Hematopoietic multipotent progenitor cell treated with erythropoietin and hydrocortisone succinate and interleukin-3 and kit ligand, for 17 days (in vitro differentiated cells): ENCODE measurements at regions not wholly inside any gene's neighbourhood (a gene's known extent, or its start where the extent isn't known, plus 50 kb on each side); places are given as distances from the start of the nearest gene placed in this dataset.
A peak's percentile ranks its signal among the peaks of the same experiment; 100 is the strongest.

ENCODE experiments used
- DNase-seq: peaks from one replicate; pipeline ENCODE4 v3.0.0-alpha.2; 2015; ENCODE audit warnings: low spot score

DNA sequence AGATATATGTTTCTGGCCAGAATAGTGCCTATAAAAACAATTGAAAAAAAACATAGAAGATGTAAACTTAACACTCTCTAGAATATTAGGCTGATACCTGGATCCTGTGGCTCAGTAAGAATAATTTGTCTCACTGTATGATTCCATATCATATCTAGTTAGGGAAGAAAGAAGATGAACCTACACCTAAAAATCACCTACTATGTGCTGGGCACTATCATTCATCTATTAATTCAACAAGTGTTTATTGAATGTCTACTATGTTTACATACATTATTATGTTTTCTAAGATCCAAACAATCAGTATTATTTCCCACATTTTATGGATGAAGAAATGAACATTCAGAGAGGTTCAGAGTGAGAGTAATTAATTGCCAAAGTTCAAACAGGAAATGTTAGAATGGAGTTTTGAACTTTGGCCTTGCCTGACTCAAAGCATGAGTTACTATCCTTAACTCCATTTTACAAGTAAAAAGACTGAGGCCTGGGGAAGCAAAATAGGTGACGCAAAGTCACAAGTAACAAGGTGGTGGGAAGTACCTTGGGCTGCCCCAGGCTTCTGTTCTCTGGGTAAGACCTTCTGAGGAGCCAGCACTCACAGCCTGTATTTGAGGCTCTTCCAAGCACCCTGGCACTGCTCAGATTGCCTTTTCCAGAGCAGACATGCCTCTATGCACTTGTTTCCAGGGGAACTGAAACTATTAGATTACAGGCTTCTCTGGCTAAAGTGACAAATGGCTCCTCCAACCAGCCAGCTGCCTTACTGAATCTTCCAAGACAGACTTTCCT is 111.1 kb upstream of the ACSL4 start:
- no peak for DNase-seq

- DNase-seq: no peak
These were observed 111.9 kb upstream of the ACSL4 start for GRCh38 chrX:109844986-109845385.

DNA sequence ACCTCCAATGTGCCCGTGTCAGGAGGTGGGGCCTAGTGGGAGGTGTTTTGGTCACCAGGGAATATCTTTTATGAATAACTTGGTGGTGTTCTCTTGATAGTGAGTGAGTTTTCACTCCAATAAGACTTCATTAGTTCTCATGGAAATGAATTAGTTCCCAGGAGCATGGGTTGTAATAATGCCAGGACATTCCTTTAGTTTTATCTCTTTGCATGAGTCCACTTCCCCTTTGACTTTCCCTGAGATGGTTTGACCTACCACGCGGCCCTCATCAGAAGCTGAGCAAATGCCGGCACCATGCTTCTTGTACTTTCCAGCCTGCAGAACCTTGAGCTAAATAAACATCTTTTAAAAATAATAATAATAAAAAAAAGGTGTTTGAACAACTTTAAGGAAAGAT is 112.9 kb upstream of the ACSL4 start:
- no peak for DNase-seq

GRCh38 chrX:109847257-109848187 is 114.5 kb upstream of the ACSL4 start:
- DNase-seq: no peak

GRCh38 chrX:109848461-109849050 is 115.5 kb upstream of the ACSL4 start:
- no peak for DNase-seq

DNA sequence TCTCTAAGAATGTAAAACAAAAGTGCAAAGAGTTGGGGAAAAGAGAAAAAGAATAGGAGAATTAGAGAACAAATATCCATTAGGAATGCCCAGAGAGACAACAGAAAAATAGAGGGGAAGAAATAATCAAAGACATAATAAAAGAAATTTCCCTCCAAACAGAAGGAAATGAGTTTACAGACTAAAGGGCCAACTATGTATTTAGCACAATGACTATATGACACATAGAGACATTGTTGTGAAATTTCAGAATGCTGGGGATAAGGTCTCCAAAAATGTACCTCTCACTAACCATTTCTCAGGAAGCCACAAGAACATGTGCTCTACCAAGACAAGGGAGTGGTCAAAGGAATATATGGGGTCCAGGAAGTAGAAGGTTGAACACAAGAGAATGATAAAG is 121.0 kb upstream of the ACSL4 start:
- no peak for DNase-seq

- no peak for DNase-seq
These were observed 122.4 kb upstream of the ACSL4 start for GRCh38 chrX:109855501-109855900.

- DNase-seq: peak; percentile 60
These were observed 123.9 kb upstream of the ACSL4 start for GRCh38 chrX:109856974-109857373.

- DNase-seq: no peak
These were observed 124.6 kb upstream of the ACSL4 start for GRCh38 chrX:109857584-109858228.

DNA sequence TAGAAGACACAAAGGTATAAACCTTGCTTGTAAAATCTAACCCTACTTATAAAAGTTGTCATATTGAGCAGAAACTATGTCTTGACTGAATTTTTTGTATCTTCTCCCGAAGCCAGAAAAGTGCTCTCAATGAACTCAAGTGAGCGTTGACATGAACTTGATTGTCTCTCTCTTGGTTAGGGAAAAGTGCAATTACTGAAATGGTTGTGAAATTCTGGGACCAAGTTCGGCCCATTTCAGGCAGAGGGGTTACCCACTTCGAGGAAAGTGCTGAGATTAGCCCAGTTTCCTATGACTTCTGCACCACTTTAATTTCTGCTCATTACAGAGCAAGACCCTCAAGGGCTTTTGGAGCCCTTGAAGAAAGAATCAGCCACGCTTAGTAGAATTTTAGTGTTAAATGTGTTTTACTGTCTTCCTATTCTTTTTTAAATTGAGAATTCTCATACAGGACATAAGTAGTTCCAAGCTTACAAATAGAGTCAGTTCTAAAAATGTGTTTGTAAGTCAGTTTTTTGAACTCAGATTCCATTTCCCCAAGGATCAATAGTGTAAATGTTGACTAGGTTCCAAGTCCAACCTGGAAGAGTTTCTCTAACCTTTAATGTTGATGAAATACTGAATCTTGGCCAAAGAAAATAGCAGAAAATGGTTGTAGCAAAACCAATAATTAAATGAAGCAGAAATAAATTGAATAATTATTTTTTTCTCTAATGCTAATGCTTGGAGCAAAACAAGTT is 125.7 kb upstream of the ACSL4 start:
- no peak for DNase-seq

DNA sequence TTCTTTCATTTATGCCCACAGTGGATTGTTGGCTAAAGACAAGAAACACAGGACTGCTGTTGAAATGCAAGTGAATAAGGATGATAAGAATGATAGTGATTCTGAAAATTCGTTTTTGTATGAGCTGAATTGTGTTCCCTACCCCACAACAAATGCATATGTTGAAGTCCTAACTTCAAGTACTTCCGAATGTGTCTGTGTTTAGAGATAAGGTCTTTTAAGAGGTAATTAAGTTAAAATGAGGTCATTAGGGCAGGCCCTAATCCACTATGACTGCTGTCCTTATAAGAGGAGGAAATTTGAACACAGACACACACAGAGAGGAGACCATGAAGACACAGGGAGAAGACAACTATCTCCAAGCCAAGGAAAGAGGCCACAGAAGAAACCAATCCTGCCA is 126.6 kb upstream of the ACSL4 start:
- peak; percentile 26 for DNase-seq

DNA sequence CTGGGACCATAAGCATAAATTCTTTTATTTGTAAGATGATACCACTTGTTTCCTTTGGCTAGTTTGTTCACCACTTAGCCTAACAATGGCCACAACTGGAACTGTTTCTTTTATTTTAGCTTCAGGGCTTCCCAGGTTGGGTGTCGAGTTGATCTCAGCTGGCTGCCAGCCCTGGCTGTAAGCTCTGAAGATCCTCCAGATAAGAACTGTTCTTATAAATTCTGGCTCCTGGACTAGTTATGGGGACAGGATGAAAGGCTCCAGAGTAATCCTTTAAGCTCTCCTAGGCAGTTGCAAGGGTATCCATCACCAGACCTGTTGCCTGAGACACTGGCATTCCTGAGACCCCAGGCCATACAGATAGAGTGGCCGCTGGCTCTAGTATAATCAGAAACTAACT is 129.4 kb upstream of the ACSL4 start:
- no peak for DNase-seq

GRCh38 chrX:109863811-109864210 is 130.8 kb upstream of the ACSL4 start:
- DNase-seq: no peak

DNA sequence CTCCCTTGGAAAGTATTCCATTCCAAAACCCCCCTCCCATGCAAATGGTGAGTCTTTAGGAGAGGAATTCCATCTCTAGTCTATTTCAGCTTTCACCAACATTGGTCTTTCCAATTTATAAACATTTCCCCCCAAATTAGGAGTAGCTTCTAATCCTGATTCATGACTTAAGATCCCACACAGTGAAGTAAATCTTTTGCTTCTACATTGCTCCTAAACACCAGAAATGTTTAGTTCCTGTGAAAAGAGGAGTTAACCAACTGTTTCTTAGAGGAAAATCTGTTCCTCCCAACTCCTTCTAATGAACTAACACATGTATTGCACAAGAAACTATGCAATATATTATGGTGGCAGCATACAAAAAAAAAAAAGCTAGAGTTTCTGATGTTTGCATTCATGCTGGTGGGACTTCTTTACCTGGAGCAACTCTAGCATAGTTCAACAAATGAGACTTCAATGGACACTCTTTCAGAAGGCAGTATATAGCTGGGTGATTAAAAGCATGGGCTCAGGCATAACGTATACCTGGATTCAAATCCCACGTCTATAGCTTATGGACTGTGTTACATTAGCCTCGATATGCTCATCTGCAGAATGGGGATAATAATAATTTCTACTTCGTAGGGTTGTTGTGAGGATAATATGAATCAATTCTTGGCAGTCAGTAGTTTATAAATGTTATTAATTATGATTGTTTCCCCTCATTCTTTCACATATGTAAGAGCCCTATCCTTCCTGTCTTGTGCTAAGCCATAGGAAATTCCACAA is 131.6 kb upstream of the TMEM164 start:
- no peak for DNase-seq

DNA sequence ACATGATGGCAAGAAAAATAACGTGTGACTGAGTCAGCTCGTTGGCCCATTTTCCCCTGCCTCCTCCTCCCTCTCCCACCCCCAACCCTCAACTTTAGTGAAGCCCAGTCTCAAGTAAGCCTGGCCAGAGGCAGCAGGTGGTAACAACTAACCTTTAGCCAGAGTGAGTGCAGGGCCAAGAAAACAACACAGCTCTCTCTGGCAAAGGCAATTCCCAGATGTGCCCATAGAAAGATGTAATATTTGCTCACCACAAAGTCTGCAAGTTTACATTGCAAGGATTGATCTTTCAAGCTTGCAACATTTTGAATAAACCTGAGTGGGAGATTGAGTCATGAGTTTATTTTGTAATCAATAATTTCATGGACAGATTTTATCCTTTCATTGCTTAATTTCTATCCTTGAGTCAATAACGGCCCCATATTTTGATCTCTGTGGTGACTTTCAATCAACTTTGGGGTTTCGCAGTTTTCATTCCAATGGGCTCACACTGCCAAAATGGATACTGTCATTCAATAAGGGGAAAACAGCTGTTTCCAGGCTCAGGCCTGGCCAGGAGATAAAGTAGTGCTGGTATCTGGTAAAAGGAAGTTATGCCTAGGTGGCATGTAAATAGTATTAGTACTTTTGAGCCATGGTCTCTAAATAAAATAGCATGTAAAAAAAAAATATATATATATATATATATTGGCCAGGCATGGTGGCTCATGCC is 130.7 kb upstream of the TMEM164 start:
- DNase-seq: no peak

GRCh38 chrX:109873574-109873973 is 129.3 kb upstream of the TMEM164 start:
- DNase-seq: no peak

GRCh38 chrX:109873983-109874382 is 128.9 kb upstream of the TMEM164 start:
- DNase-seq: no peak

GRCh38 chrX:109874548-109874947 is 128.4 kb upstream of the TMEM164 start:
- DNase-seq: no peak

DNA sequence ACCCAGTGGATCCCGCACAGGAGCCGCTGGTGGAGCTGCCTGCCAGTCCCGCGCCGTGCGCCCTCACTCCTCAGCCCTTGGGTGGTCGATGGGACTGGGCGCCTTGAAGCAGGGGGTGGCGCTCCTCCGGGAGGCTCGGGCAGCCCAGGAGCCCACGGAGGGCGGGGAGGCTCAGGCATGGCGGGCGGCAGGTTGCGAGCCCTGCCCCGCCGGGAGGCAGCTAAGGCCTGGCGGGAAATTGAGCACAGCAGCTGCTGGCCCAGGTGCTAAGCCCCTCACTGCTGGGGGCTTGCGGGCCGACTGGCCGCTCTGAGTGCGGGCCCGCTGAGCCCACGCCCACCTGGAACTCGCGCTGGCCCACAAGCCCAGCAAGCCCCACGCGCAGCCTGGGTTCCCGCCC is 127.1 kb upstream of the TMEM164 start:
- DNase-seq: no peak

DNA sequence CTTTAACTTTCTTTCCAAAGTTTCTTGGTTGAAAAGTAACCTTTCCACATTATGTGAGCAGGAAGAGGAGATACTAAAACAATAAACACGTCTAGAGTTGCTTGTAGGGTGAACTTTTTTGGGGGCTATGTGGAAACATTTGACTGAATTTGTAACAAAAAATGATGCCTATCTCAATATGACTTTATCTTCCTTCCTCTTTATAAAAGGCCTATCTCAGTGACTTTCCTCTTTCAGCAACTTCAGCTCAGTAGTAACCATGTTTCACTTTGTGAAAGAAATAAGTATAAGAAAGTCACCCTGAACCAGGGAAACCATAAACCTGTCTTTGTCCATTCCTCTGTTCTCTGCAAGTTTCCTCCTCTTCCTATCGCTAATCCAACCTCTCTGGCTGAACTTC is 124.7 kb upstream of the TMEM164 start:
- DNase-seq: no peak
